H1 (cell line): ENCODE measurements at regions not wholly inside any gene's neighbourhood (a gene's known extent, or its start where the extent isn't known, plus 50 kb on each side); places are given as distances from the start of the nearest gene placed in this dataset.

ENCODE experiments used
- CTCF ChIA-PET: fragments of 300-600 bp; sonication (Branson Sonifier 250); formaldehyde crosslinking; loops from one replicate; lab custom pipeline; 2021; ENCODE audit not compliant: partially characterized antibody; lab: Charles Lee
- POLR2A ChIA-PET: fragments of 300-600 bp; sonication (Branson Sonifier 250); formaldehyde crosslinking; loops from one replicate; lab custom pipeline; 2021; ENCODE audit warnings: inconsistent platforms; ENCODE audit not compliant: partially characterized antibody; lab: Charles Lee
- DNase-seq, 2 experiments: peaks; one replicate each; pipeline versions ENCODE4 v3.0.0 to v3.0.0-alpha.2; 2010 to 2022; ENCODE audit warnings: low spot score in 2 of 2, low read depth in 1 of 2, mixed read lengths in 1 of 2
- FAIRE-seq: peaks from 2 replicates; lab custom pipeline; 2011; peaks lifted over from hg19 to GRCh38; lab: Jason Lieb, UNC
- H2AFZ ChIP-seq: 2 replicates; pipeline ENCODE4 v1.8.1; 2012; ENCODE audit warnings: low read length, inconsistent platforms
- H2AK5ac ChIP-seq: 2 replicates; pipeline ENCODE4 v1.6.1; 2013; ENCODE audit warnings: low read depth, low read length
- H2BK120ac ChIP-seq: replicated peaks from 2 replicates; pipeline ENCODE3; 2013; ENCODE audit warnings: low read depth, low read length, inconsistent platforms
- H2BK12ac ChIP-seq: 2 replicates; pipeline ENCODE4 v1.6.1; 2013; ENCODE audit warnings: low read depth, low read length
- H2BK15ac ChIP-seq: 2 replicates; pipeline ENCODE4 v1.6.1; 2013; ENCODE audit warnings: low read length
- H2BK20ac ChIP-seq: 2 replicates; pipeline ENCODE4 v1.6.1; 2013; ENCODE audit warnings: low read length
- H2BK5ac ChIP-seq: 2 replicates; pipeline ENCODE4 v1.6.1; 2013; ENCODE audit warnings: low read depth, low read length
- H3K14ac ChIP-seq: 2 replicates; pipeline ENCODE4 v1.6.1; 2013; ENCODE audit warnings: inconsistent platforms; ENCODE audit not compliant: insufficient read length
- H3K18ac ChIP-seq: 2 replicates; pipeline ENCODE4 v1.6.1; 2013; ENCODE audit warnings: low read length; ENCODE audit errors: extremely low read depth
- H3K23ac ChIP-seq: 2 replicates; pipeline ENCODE4 v1.6.1; 2013; ENCODE audit warnings: inconsistent platforms; ENCODE audit not compliant: insufficient read length
- H3K23me2 ChIP-seq: 2 replicates; pipeline ENCODE4 v1.6.1; 2013; ENCODE audit warnings: low read depth, low read length
- H3K27ac ChIP-seq: 2 replicates; pipeline ENCODE4 v1.6.1; 2011; ENCODE audit warnings: low read depth, low read length, inconsistent platforms
- H3K27me3 ChIP-seq, 4 experiments: replicated peaks in 1 of 4; 1 replicate in 1 of 4; 2 replicates in 3 of 4; pipeline versions ENCODE4 v1.6.1 to v1.8.1; 2011 to 2013; ENCODE audit warnings: low read length in 3 of 4, mild to moderate bottlenecking in 3 of 4, inconsistent platforms in 2 of 4, mixed read lengths in 2 of 4, moderate library complexity in 1 of 4; ENCODE audit not compliant: control insufficient read depth in 3 of 4, insufficient read depth in 3 of 4; ENCODE audit errors: extremely low read depth in 1 of 4
- H3K36me3 ChIP-seq, 4 experiments: 2 replicates each; pipeline versions ENCODE4 v1.6.1 to v1.8.1; 2011 to 2013; ENCODE audit warnings: mild to moderate bottlenecking in 4 of 4, low read length in 3 of 4, moderate library complexity in 2 of 4, control low read depth in 1 of 4, inconsistent platforms in 1 of 4; ENCODE audit not compliant: insufficient read depth in 4 of 4, control insufficient read depth in 2 of 4
- H3K4ac ChIP-seq: replicated peaks from 2 replicates; pipeline ENCODE3; 2013; ENCODE audit warnings: low read length, low read depth, mixed read lengths, inconsistent platforms; ENCODE audit not compliant: insufficient read length
- H3K4me1 ChIP-seq, 4 experiments: replicated peaks in 1 of 4; 1 replicate in 1 of 4; 2 replicates in 3 of 4; pipeline versions ENCODE4 v1.6.1 to v1.8.1; 2011 to 2013; ENCODE audit warnings: low read length in 3 of 4, inconsistent platforms in 2 of 4, mixed read lengths in 1 of 4; ENCODE audit not compliant: insufficient read depth in 4 of 4, control insufficient read depth in 3 of 4
- H3K4me2 ChIP-seq, 2 experiments: 2 replicates each; pipeline versions ENCODE4 v1.6.1 to v1.8.1; 2011 to 2013; ENCODE audit warnings: low read depth in 2 of 2, low read length in 2 of 2, control low read depth in 1 of 2, inconsistent platforms in 1 of 2, mild to moderate bottlenecking in 1 of 2; ENCODE audit not compliant: insufficient read depth in 1 of 2
- H3K4me3 ChIP-seq, 4 experiments: fragments of 200-600, 300-600 bp in 1 of 4; sonication (generic), shearing (Covaris generic), sonication (Bioruptor Twin) in 1 of 4; 2 replicates each; pipeline versions ENCODE4 v1.5.1 to v1.8.1; 2011 to 2016; ENCODE audit warnings: low read length in 4 of 4, low read depth in 3 of 4, control low read depth in 2 of 4, inconsistent platforms in 2 of 4, mild to moderate bottlenecking in 2 of 4, mixed read lengths in 1 of 4, moderate library complexity in 1 of 4; ENCODE audit not compliant: insufficient read depth in 2 of 4; ENCODE audit errors: extremely low read depth in 1 of 4
- H3K56ac ChIP-seq: replicated peaks from 2 replicates; pipeline ENCODE3; 2013; ENCODE audit warnings: low read depth, mild to moderate bottlenecking, mixed read lengths, low read length, inconsistent platforms; ENCODE audit not compliant: insufficient read length
- H3K79me1 ChIP-seq: 2 replicates; pipeline ENCODE4 v1.6.1; 2013; ENCODE audit warnings: low read depth, low read length, control low read depth
- H3K79me2 ChIP-seq, 2 experiments: 2 replicates each; pipeline versions ENCODE4 v1.6.1 to v1.8.1; 2012 to 2013; ENCODE audit warnings: low read length in 2 of 2, mild to moderate bottlenecking in 2 of 2, inconsistent platforms in 1 of 2; ENCODE audit not compliant: insufficient read depth in 2 of 2, control insufficient read depth in 1 of 2
- H3K9ac ChIP-seq, 4 experiments: replicated peaks in 1 of 4; 1 replicate in 1 of 4; 2 replicates in 3 of 4; pipeline versions ENCODE4 v1.6.1 to v1.8.1; 2011 to 2013; ENCODE audit warnings: low read depth in 3 of 4, low read length in 3 of 4, control low read depth in 2 of 4, mild to moderate bottlenecking in 2 of 4, moderate library complexity in 2 of 4, inconsistent platforms in 1 of 4; ENCODE audit errors: extremely low read depth in 1 of 4
- H3K9me3 ChIP-seq, 2 experiments: 2 replicates each; pipeline versions ENCODE4 v1.6.1 to v1.8.1; 2012 to 2013; ENCODE audit warnings: mild to moderate bottlenecking in 2 of 2, moderate library complexity in 2 of 2, control low read depth in 1 of 2, inconsistent platforms in 1 of 2, low read depth in 1 of 2, low read length in 1 of 2, mixed read lengths in 1 of 2; ENCODE audit not compliant: insufficient read depth in 2 of 2
- H4K20me1 ChIP-seq, 2 experiments: replicated peaks in 1 of 2; 2 replicates each; pipeline versions ENCODE3 to v1.8.1; 2011 to 2013; ENCODE audit warnings: inconsistent platforms in 2 of 2, low read length in 2 of 2, mild to moderate bottlenecking in 1 of 2; ENCODE audit not compliant: insufficient read depth in 2 of 2, control insufficient read depth in 1 of 2
- H4K5ac ChIP-seq: 2 replicates; pipeline ENCODE4 v1.6.1; 2013; ENCODE audit warnings: low read length, low read depth, mixed read lengths, inconsistent platforms; ENCODE audit not compliant: insufficient read length
- H4K8ac ChIP-seq: 2 replicates; pipeline ENCODE4 v1.8.0; 2013; ENCODE audit warnings: mild to moderate bottlenecking, moderate library complexity, low read length, inconsistent platforms; ENCODE audit not compliant: insufficient read depth; ENCODE audit errors: extremely low read depth
- H4K91ac ChIP-seq: replicated peaks from 2 replicates; pipeline ENCODE3; 2013; ENCODE audit warnings: low read length, mixed read lengths, inconsistent platforms; ENCODE audit not compliant: insufficient read length
- EZH2 ChIP-seq: fragments of 200-600 bp; sonication (generic); IDR thresholded peaks from 2 replicates; pipeline ENCODE4 v1.7.1; 2012; ENCODE audit warnings: low read depth, mild to moderate bottlenecking, moderate library complexity, low read length, inconsistent platforms; ENCODE audit not compliant: severe bottlenecking
- PHF8 ChIP-seq: fragments of 200-600 bp; sonication (generic); conservative IDR thresholded peaks from 2 replicates; pipeline ENCODE4 v1.7.1; 2012; ENCODE audit warnings: low read depth, mild to moderate bottlenecking, inconsistent platforms, low read length, moderate library complexity
- TBP ChIP-seq: IDR thresholded peaks from 2 replicates; pipeline ENCODE4 v1.6.1; 2011; ENCODE audit warnings: low read depth, low read length, improper control_type of control experiment
- WGBS, 2 experiments: shearing (Covaris generic) in 1 of 2; methylation state at CpG; one replicate each; pipeline versions ENCODE4 v1.1.6 to v1.1.7; 2013 to 2015; ENCODE audit warnings: low lambda C conversion rate in 2 of 2, mixed read lengths in 2 of 2, inconsistent platforms in 1 of 2, low coverage in 1 of 2, missing lambda C conversion rate in 1 of 2; ENCODE audit not compliant: insufficient replicate concordance in 2 of 2, insufficient coverage in 1 of 2, insufficient read length in 1 of 2; ENCODE audit errors: extremely low coverage in 1 of 2, missing lambda C conversion rate in 1 of 2; 5-methylcytosine and 5-hydroxymethylcytosine counted together

DNA sequence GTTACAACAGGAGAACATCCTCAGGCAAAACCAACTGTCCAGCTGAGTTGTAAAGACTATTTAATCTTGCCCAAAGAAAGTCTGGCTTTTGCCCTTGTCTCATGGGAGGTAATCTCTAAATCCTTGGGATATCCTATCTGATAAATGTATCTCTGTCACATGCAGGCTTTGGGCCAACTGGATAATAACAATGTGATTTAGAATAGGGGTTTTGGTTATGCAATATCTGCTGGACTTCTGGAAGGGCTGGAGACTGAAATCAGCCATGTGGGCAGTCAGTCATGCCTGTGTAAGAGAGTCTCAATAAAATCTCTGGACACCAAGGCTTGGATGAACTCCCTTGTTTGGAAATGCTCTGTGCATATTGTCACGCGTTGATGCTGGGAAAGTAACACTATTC lies 56.3 kb upstream of the PRL start:
- Histone ChIP-seq H2BK12ac (no peak overlapping the region), H3K79me1 (no peaks in the 10 kb centered on the region)

More for the DNA sequence above, 56.3 kb upstream of the PRL start:
- Histone ChIP-seq H3K79me2 (no peaks in the 10 kb centered on the region), H4K91ac (no peak overlapping the region), H3K36me3 (no peaks in the 10 kb centered on the region), H3K23me2 (no peaks in the 10 kb centered on the region), H3K4me1 (no peaks in the 10 kb centered on the region), H4K8ac (no peak overlapping the region), H3K9ac (no peak overlapping the region), H2BK20ac (no peak overlapping the region), H3K27me3 (no peaks in the 10 kb centered on the region), H3K9me3 (peaks cover 0 to 5% of the 10 kb centered on the region in 2 experiments; a peak in 1 of 4 replicates), H2AK5ac (no peak overlapping the region), H2BK5ac (no peak overlapping the region), H3K14ac (no peak overlapping the region), H2AFZ (no peak overlapping the region), H3K4ac (no peak overlapping the region), H4K20me1 (no peaks in the 10 kb centered on the region), H3K23ac (no peak overlapping the region), H2BK15ac (no peak overlapping the region), H3K18ac (no peak overlapping the region), H3K56ac (no peak overlapping the region), H3K4me2 (no peak overlapping the region), H3K4me3 (no peak overlapping the region), H2BK120ac (no peak overlapping the region), H3K27ac (no peak overlapping the region), H4K5ac (no peak overlapping the region)
- FAIRE-seq = no peak
- TF ChIP-seq PHF8 (no peak), TBP (no peak), EZH2 (no peak)
- no peak for DNase-seq
- 91% methylated on average over 2 of the region's 2 CpGs; no CpG with 5 or more reads in 1 of the 2 experiments for WGBS, 2 experiments
- ChIA-PET POLR2A (no interaction called here), CTCF (interaction anchor here (0.8 kb wide), 2 partner anchors 9 kb away, joined by 3 to 4 read pairs; no protein-coding TSS in a partner anchor)
